Left ventricle myocardium superior (tissue), 1 donor: ENCODE measurements at regions not wholly inside any gene's neighbourhood (a gene's known extent, or its start where the extent isn't known, plus 50 kb on each side); places are given as distances from the start of the nearest gene placed in this dataset.
"Not testable (repeated sequence)": the region's sequence is repeated elsewhere in the genome, so short reads cannot be mapped to it uniquely, and the experiment has no call there.

Experiments used
- ATAC-seq: fragments of 200-7000 bp; cut with Tn5 transposase; one replicate; pipeline ENCODE4 v1.9.1; 2020; ENCODE audit warnings: mild to moderate bottlenecking, moderate library complexity
- DNase-seq: peaks from one replicate; pipeline ENCODE4 v3.0.0-alpha.2; 2020
- intact Hi-C: fragments of 100-400 bp; cut with micrococcal nuclease; formaldehyde crosslinking; loops from one replicate; pipeline ENCODE4 v1.11.0; 2022
- donor health status: DM: no; HTN: yes; CAD: no; lungs with severe emphysema.

DNA sequence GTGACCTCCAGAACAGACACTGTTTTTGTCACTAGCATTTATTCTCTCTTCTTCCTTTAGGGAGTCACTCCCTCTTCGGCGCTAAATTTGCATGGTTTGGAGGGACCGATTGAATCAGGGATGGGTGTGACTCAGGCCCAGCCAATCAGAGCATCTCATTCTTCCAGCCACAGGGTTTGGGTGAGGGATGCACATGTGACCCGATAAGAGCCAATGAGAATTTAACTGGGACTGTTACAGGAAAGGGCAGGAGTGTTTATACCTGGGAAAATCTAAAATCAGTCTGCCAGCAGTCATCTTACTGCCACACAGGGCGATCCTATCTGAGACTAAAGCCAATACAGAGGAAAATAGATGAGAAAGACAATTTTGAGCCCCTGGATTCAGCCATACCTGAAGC is 351.2 kb upstream of the ERCC4 start:
- intact Hi-C loops, result no loop called here
- DNase-seq (no peak), ATAC-seq (no peak)

DNA sequence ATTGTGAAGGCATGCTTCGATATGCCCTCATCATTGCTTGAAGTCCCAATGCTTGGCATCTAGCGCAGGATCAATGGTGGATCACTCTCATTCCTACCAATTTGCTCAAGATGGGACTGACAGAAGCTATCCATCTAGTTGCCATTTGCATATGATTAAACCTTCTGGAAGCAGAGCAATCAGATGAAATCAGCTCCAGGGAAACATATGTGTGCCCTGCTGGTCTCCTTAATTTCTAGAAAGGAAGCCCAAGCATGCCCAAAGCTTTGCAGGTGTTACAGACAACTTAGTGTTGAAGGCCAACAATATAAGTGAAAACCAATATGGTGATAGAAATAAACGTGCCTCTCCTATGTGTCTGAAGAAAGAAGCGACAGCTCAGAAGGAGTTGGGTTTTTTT is 350.0 kb upstream of the ERCC4 start:
- no peak for DNase-seq
- intact Hi-C loops, result no loop called here
- ATAC-seq, result no peak

DNA sequence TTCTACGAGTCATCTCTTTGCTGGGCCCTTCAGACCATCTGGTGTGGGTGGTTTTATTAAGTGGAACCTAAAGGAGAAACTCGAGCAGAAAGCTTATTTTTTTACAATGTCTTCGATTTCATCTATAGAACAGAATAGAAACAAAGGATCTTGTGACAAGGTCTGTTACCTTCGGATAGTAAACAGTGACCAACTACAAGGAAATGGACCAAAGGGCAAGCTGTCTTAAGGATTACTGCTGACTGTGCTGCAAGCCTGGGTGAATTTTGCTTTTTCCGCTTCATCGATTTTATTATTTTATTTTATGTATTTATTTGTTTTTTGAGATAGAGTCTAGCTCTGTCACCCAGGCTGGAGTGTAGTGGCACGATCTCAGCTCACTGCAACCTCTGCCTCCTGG is 348.9 kb upstream of the ERCC4 start:
- ATAC-seq (no peak), DNase-seq (no peak)
- intact Hi-C loops, result no loop called here

DNA sequence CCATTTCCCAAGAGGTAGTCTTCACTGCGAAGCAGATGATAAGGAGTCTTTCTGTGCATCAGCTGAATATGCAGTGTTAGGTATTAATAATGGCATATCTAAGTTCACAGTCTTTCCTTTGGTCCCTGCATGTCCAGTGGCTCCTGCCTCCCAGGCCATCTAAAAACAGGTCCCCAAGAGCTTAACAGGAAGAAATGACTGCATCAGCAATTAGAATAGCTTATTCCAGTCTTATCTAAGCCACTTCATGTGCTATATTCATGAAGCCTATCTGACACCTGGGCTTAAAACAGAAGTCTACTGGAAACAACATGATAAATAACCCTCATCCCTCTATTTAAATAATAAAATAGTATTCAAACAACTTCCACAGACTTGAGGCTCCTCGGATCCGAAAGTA is 346.1 kb upstream of the ERCC4 start:
- intact Hi-C loops, result no loop called here
- DNase-seq (no peak), ATAC-seq (no peak)

DNA sequence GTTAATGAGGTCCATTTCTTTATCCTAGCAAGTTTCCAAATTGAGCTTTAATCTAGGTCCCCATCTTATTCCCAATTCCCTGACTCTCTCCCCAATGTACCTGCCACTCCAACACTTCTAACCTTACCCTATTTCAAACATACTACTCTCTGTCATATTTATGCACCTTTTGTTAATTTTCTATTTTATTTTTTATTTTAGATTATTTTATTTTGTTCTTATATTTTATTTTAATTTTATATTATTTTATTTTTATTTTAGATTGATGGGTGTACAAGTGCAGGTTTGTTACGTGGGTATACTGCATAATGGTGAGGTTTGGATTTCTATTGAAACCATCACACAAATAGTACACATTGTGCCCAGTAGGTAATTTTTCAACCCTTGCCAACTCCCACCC is 333.9 kb upstream of the ERCC4 start:
- DNase-seq (no peak), ATAC-seq (no peak)
- intact Hi-C loops, result no loop called here

DNA sequence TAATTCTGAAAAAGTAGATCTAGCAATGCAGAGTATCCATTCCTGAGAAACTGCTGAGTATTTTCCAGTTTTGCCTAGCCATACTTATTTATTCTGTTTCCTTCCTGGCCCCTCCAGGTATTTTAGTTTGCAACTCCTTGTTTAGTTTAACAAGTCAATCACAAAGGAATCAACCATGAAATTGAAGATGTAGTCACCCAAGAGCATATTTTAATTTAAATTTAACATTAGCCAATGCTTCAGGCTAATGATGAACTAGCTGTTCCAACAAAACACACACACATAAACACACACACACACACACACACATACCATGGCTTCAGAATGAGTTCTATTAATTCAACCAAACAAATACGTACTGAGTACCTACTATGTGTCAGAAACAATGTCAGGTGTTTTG is 332.8 kb upstream of the ERCC4 start:
- intact Hi-C loops, result no loop called here
- ATAC-seq, result no peak

GRCh38 chr16:13594823-13595222 is 325.1 kb upstream of the ERCC4 start:
- DNase-seq (no peak), ATAC-seq (no peak)
- intact Hi-C loops, result no loop called here

More for the DNA sequence above, 332.8 kb upstream of the ERCC4 start:
- no peak for DNase-seq

DNA sequence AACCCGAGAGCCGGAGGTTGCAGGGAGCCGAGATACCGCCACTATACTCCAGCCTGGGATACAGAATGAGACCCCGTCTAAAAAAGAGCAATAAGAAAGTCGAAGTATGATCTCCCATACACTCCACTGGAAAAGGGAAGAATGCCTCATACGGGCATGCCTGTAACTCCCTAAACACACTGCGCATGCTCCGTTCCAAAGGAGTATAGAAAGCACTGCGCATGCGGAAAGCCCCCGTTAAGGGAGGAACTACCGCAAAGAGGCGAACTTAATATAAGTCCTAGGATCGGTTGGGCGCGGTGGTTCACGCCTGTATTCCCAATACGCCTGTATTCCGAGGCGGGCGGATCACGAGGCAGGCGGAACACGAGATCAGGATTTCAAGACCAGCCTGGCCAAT is 313.1 kb upstream of the ERCC4 start:
- intact Hi-C loops, result no loop called here
- DNase-seq (no peak), ATAC-seq (no peak)

- DNase-seq (no peak), ATAC-seq (no peak)
- intact Hi-C loops, result no loop called here
These were observed 312.7 kb upstream of the ERCC4 start for GRCh38 chr16:13607289-13607688.

DNA sequence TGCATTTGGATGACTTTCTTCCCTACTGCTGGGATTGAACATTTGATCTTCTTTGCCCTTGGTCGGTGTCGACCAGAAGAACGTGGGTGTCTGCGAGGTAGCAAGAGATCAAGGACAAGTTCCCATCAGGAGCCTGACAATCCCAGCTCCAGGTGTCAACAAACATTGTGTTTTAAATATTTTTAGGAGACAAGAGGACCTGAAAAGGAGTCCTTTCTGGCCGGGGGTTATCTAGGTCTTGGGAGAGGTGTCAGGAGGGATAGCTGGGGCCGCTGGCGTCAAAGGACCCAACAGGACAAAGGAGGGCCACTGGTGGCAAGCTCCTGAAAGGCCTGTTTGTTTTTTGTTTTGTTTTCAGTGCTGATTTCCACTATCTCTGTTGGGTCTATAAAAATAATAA is 308.4 kb upstream of the ERCC4 start:
- no peak for DNase-seq
- intact Hi-C loops, result no loop called here
- ATAC-seq, result no peak

GRCh38 chr16:13612623-13613022 is 307.3 kb upstream of the ERCC4 start:
- intact Hi-C loops, result no loop called here

GRCh38 chr16:13613165-13613564 is 306.8 kb upstream of the ERCC4 start:
- DNase-seq (no peak), ATAC-seq (no peak)
- intact Hi-C loops, result no loop called here

More at GRCh38 chr16:13612623-13613022, 307.3 kb upstream of the ERCC4 start:
- DNase-seq (no peak), ATAC-seq (no peak)

GRCh38 chr16:13621639-13622038 is 298.3 kb upstream of the ERCC4 start:
- no peak for DNase-seq
- intact Hi-C loops, result no loop called here
- no peak for ATAC-seq

DNA sequence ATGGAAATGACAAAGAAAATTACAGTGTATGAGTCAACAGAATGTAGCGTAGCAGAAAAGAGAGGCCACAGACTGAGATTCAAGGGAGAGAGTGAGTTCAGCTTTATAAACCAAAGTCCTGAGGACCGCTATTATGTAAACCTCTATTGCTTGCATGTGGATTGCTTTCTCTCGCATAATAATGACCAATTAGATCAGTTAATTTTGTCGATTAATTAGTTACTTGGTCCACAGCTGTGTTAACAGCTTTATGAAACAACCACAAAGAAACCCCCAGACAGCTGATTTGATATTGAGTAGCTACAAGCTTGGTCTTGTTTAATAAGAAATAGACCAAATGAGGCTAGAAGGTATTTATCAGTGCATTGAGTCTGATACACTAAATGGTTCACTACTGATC is 291.8 kb upstream of the ERCC4 start:
- no peak for DNase-seq
- intact Hi-C loops, result no loop called here
- no peak for ATAC-seq

DNA sequence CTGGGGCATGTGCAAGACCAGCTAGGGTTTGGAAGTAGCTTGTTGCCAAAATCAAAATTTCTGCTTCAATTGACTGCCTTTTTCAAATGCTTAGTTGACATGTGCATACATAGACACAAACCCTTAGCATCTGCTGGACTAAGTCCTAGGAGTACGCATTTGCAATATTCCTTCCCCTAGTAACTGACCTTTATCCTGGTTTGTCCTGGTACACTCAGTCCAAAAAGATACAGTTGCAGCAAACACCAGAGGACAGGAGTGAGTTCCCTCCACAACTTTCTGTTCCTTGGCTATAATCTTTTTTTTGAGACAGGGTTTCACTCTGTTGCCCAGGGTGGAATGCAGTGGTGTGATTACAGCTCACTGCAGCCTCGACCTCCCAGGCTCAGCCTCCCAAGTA is 290.2 kb upstream of the ERCC4 start:
- ATAC-seq (no peak), DNase-seq (no peak)
- intact Hi-C loops, result no loop called here

DNA sequence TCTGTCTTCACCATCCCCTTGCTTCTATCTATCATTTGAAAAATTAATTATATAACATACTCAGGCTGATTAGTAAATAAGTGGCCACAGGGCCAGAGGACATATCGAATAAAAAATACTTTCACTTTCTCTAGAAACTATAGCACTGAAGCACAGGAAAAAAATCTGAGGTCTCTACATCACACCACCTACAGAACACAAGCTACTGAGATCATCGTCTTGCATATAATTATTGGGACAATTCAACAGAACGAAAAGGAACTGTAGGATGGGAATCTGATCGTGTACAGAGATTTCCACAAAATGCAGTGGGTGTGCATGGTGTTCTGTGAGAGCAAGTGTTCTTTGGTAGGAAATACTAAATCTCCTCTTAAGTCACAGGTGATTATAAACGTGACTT is 289.6 kb upstream of the ERCC4 start:
- DNase-seq (no peak), ATAC-seq (no peak)
- intact Hi-C loops, result no loop called here

GRCh38 chr16:13631213-13631767 is 288.7 kb upstream of the ERCC4 start:
- DNase-seq (no peak), ATAC-seq (no peak)
- intact Hi-C loops, result no loop called here

GRCh38 chr16:13631916-13632315 is 288.0 kb upstream of the ERCC4 start:
- intact Hi-C loops, result no loop called here
- no peak for ATAC-seq
- DNase-seq, result no peak

GRCh38 chr16:13632504-13632903 is 287.4 kb upstream of the ERCC4 start:
- intact Hi-C loops, DNase-seq, ATAC-seq: not testable (repeated sequence)

- ATAC-seq, result no peak
- no peak for DNase-seq
- intact Hi-C loops, result no loop called here
These were observed 286.5 kb upstream of the ERCC4 start for GRCh38 chr16:13633391-13633861.

DNA sequence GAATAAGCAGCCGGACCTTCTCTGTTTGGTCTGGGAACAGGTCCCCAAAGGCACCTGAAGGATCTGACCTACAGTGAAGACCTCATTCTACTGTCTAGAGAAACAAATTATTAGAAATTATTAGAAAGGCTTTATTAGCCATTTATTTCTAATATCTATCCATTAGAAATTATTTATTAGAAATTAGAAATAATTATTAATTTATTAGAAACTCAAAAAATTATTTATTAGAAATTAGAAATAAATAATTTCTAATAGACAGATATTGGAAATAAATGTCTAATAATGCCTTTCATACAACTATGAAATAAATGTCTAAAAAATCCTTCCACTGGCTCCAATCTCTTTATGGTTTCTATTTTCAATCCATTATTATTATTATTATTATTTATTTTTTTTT is 285.7 kb upstream of the ERCC4 start:
- DNase-seq (no peak), ATAC-seq (no peak)
- intact Hi-C loops, result no loop called here

DNA sequence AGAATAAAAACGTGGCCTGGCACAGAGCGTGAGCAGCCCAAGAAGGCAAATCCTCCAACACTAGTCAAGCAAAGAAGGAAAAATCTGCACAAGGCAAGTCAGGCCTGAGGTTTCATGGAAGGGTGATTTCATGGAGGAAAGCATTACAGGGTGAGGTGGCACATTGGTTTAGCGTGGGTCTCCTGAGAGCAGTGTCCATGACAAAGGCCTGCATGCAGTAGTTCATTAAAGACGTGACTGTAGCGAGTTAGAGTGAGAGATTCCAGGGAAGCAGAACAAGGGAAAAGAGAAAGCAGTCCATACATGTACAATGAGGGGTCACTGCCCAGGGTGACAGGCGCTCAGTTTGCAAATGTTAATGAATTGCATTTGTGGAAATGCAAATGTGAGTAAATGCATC is 285.0 kb upstream of the ERCC4 start:
- ATAC-seq, result no peak
- intact Hi-C loops, result no loop called here

More for the DNA sequence above, 285.0 kb upstream of the ERCC4 start:
- no peak for DNase-seq
